B cell (primary cell): ENCODE measurements at regions not wholly inside any gene's neighbourhood (a gene's known extent, or its start where the extent isn't known, plus 50 kb on each side); places are given as distances from the start of the nearest gene placed in this dataset.

Source experiments
- ATAC-seq: fragments of 200-7000 bp; cut with Tn5 transposase; one replicate; pipeline ENCODE4 v1.10.0; 2021; ENCODE audit warnings: low read depth, mild to moderate bottlenecking, moderate number of reproducible peaks, moderate library complexity
- CTCF ChIA-PET: fragments of 350-600 bp; sonication (Branson Sonifier 250); formaldehyde crosslinking; loops from one replicate; lab custom pipeline; 2021; ENCODE audit warnings: antibody characterized with exemption, inconsistent platforms; lab: Charles Lee
- POLR2A ChIA-PET: fragments of 350-600 bp; sonication (Branson Sonifier 250); formaldehyde crosslinking; loops from one replicate; lab custom pipeline; 2021; ENCODE audit warnings: antibody characterized with exemption; lab: Charles Lee
- DNase-seq: peaks from one replicate; pipeline ENCODE4 v3.0.0; 2013
- H2AFZ ChIP-seq: 2 replicates; pipeline ENCODE4 v1.6.1; 2012; ENCODE audit warnings: mild to moderate bottlenecking, low read depth, low read length; ENCODE audit not compliant: insufficient read depth, poor library complexity, severe bottlenecking
- H3K27ac ChIP-seq, 2 donors: 1 replicate in 1 of 2; 2 replicates in 1 of 2; pipeline ENCODE4 v1.5.1; 2012 to 2013; ENCODE audit warnings: low read length in 2 of 2, mild to moderate bottlenecking in 2 of 2, moderate library complexity in 1 of 2
- H3K27me3 ChIP-seq, 4 experiments: fragments of 200-600 bp in 1 of 4; sonication (generic) in 1 of 4; replicated peaks in 1 of 4; 1 replicate in 2 of 4; 2 replicates in 2 of 4; pipeline versions ENCODE4 v1.6.1 to v1.7.0; 2013 to 2016; ENCODE audit warnings: low read length in 3 of 4, mild to moderate bottlenecking in 2 of 4, mixed read lengths in 1 of 4, moderate library complexity in 1 of 4; ENCODE audit not compliant: insufficient read depth in 4 of 4, control insufficient read depth in 3 of 4; ENCODE audit errors: control extremely low read depth in 1 of 4
- H3K36me3 ChIP-seq, 2 experiments: replicated peaks in 1 of 2; 1 replicate in 1 of 2; 2 replicates in 1 of 2; pipeline versions ENCODE4 v1.6.1 to v1.7.1; 2013; ENCODE audit warnings: low read length in 1 of 2; ENCODE audit not compliant: insufficient read depth in 2 of 2, control insufficient read depth in 1 of 2; ENCODE audit errors: control extremely low read depth in 1 of 2, extremely low read depth in 1 of 2
- H3K4me1 ChIP-seq, 2 donors: fragments of 200-600 bp in 1 of 2; sonication (generic) in 1 of 2; 1 replicate in 1 of 2; 2 replicates in 1 of 2; pipeline versions ENCODE4 v1.5.1 to v1.6.1; 2013 to 2017; ENCODE audit warnings: low read length in 2 of 2; ENCODE audit not compliant: control insufficient read depth in 2 of 2, insufficient read depth in 2 of 2
- H3K4me2 ChIP-seq: replicated peaks from 2 replicates; pipeline ENCODE3; 2012; ENCODE audit warnings: mild to moderate bottlenecking, low read depth, low read length; ENCODE audit not compliant: poor library complexity, severe bottlenecking
- H3K4me3 ChIP-seq, 5 experiments: fragments of 200-600 bp in 1 of 5; sonication (generic) in 1 of 5; 1 replicate in 3 of 5; 2 replicates in 2 of 5; pipeline versions ENCODE4 v1.5.1 to v1.7.0; 2011 to 2016; ENCODE audit warnings: low read length in 4 of 5, mild to moderate bottlenecking in 4 of 5, low read depth in 2 of 5, control low read depth in 1 of 5, moderate library complexity in 1 of 5; ENCODE audit not compliant: insufficient read depth in 1 of 5; ENCODE audit errors: control extremely low read depth in 1 of 5, extremely low read depth in 1 of 5
- H3K79me2 ChIP-seq: fragments of 200-600 bp; sonication (generic); one replicate; pipeline ENCODE4 v1.6.0; 2016; ENCODE audit warnings: low read length; ENCODE audit not compliant: control insufficient read depth, insufficient read depth
- H3K9ac ChIP-seq: fragments of 200-600 bp; sonication (generic); 2 replicates; pipeline ENCODE4 v1.6.1; 2017; ENCODE audit warnings: mild to moderate bottlenecking, low read length, moderate library complexity
- H3K9me3 ChIP-seq, 3 donors: one replicate each; pipeline versions ENCODE4 v1.6.1 to v1.7.1; 2013; ENCODE audit warnings: low read length in 2 of 3; ENCODE audit not compliant: control insufficient read depth in 2 of 3, insufficient read depth in 1 of 3; ENCODE audit errors: control extremely low read depth in 1 of 3
- H4K20me1 ChIP-seq: 2 replicates; pipeline ENCODE4 v1.6.0; 2012; ENCODE audit warnings: mild to moderate bottlenecking, low read length; ENCODE audit not compliant: insufficient read depth, control insufficient read depth, poor library complexity, severe bottlenecking
- H3K27ac Mint-ChIP-seq: one replicate; pipeline ENCODE4 v1.8.0; 2021; ENCODE audit warnings: mixed read lengths
- H3K27me3 Mint-ChIP-seq: one replicate; pipeline ENCODE4 v1.8.0; 2021; ENCODE audit warnings: mixed read lengths
- H3K4me1 Mint-ChIP-seq: one replicate; pipeline ENCODE4 v1.8.0; 2021; ENCODE audit warnings: mixed read lengths
- H3K4me3 Mint-ChIP-seq: one replicate; pipeline ENCODE4 v1.8.0; 2021; ENCODE audit warnings: mixed read lengths
- H3K9me3 Mint-ChIP-seq: one replicate; pipeline ENCODE4 v1.8.0; 2022; ENCODE audit warnings: mixed read lengths; ENCODE audit not compliant: insufficient read depth
- CTCF ChIP-seq: fragments of 200-600 bp; IDR thresholded peaks from one replicate; pipeline ENCODE4 v1.8.0; 2022; ENCODE audit warnings: antibody characterized with exemption, mild to moderate bottlenecking
- EZH2 ChIP-seq: IDR thresholded peaks from 2 replicates; pipeline ENCODE4 v1.6.1; 2012; ENCODE audit warnings: borderline replicate concordance, low read depth, mild to moderate bottlenecking, moderate library complexity, low read length; ENCODE audit not compliant: insufficient read depth, poor library complexity, severe bottlenecking
- WGBS: methylation state at CpG from one replicate; pipeline ENCODE4 v1.1.5; 2013; ENCODE audit warnings: missing lambda C conversion rate; ENCODE audit not compliant: insufficient coverage; 5-methylcytosine and 5-hydroxymethylcytosine counted together
- intact Hi-C: fragments of 100-400 bp; cut with micrococcal nuclease; formaldehyde crosslinking; loops from one replicate; pipeline ENCODE4 v1.10.0; 2022

- H3K27ac ChIP-seq = no peak overlapping the region
- H3K9me3 Mint-ChIP-seq = peaks cover 3% of the 10 kb centered on the region
- no peaks in the 10 kb centered on the region for H4K20me1 ChIP-seq
- H3K4me1 ChIP-seq = no peaks in the 10 kb centered on the region
- H3K36me3 ChIP-seq = no peaks in the 10 kb centered on the region
- no peak overlapping the region for H3K27ac Mint-ChIP-seq
- ATAC-seq (no peak), DNase-seq (no peak)
- H2AFZ ChIP-seq = no peak overlapping the region
- POLR2A ChIA-PET = no interaction called here
- no CpG with 5 or more reads among the region's 3 CpGs for WGBS
- H3K4me3 Mint-ChIP-seq = no peak overlapping the region
- H3K4me3 ChIP-seq = no peak overlapping the region
- H3K79me2 ChIP-seq = no peaks in the 10 kb centered on the region
- CTCF ChIA-PET = no interaction called here
- intact Hi-C loops = no loop called here
- no peaks in the 10 kb centered on the region for H3K27me3 ChIP-seq
- no peaks in the 10 kb centered on the region for H3K4me1 Mint-ChIP-seq
- H3K9me3 ChIP-seq = peaks cover 0 to 2% (median 0%) of the 10 kb centered on the region in 3 donors
- H3K27me3 Mint-ChIP-seq = no peaks in the 10 kb centered on the region
- TF ChIP-seq CTCF (no peak), EZH2 (no peak)
- H3K4me2 ChIP-seq = no peak overlapping the region
- H3K9ac ChIP-seq = no peak overlapping the region
Observed at GRCh38 chr7:68965351-68965750, 632.9 kb upstream of the AUTS2 start.

- ATAC-seq (no peak), DNase-seq (no peak)
- H3K4me3 ChIP-seq = no peak overlapping the region
- H3K36me3 ChIP-seq = no peaks in the 10 kb centered on the region
- H2AFZ ChIP-seq = no peak overlapping the region
- no peak overlapping the region for H3K27ac ChIP-seq
- H3K9me3 ChIP-seq = peaks cover 0 to 7% (median 0%) of the 10 kb centered on the region in 3 donors
- no peaks in the 10 kb centered on the region for H3K79me2 ChIP-seq
- no peak overlapping the region for H3K27ac Mint-ChIP-seq
- H3K9me3 Mint-ChIP-seq = peaks cover 3% of the 10 kb centered on the region
- H3K4me3 Mint-ChIP-seq = no peak overlapping the region
- H3K4me1 Mint-ChIP-seq = no peaks in the 10 kb centered on the region
- ChIA-PET CTCF (no interaction called here), POLR2A (no interaction called here)
- intact Hi-C loops = no loop called here
- no peaks in the 10 kb centered on the region for H3K27me3 ChIP-seq
- H3K4me2 ChIP-seq = no peak overlapping the region
- H3K4me1 ChIP-seq = no peaks in the 10 kb centered on the region
- no peak for TF ChIP-seq EZH2
- TF ChIP-seq CTCF = no peak
- H3K27me3 Mint-ChIP-seq = no peaks in the 10 kb centered on the region
- H3K9ac ChIP-seq = no peak overlapping the region
- H4K20me1 ChIP-seq = no peaks in the 10 kb centered on the region
Observed at GRCh38 chr7:68967598-68967997, 630.7 kb upstream of the AUTS2 start.
